ENCODE measurements at regions not wholly inside any gene's neighbourhood (a gene's known extent, or its start where the extent isn't known, plus 50 kb on each side); places are given as distances from the start of the nearest gene placed in this dataset.
A peak's percentile ranks its signal among the peaks of the same experiment; 100 is the strongest.
"Not testable (repeated sequence)": the region's sequence is repeated elsewhere in the genome, so short reads cannot be mapped to it uniquely, and the experiment has no call there.

GRCh38 chr2:239723486-239724193 lies 301.5 kb downstream of the NDUFA10 start:
- peak; percentile 6 for DNase-seq

- DNase-seq: no peak
Observed at GRCh38 chr2:239722760-239723470, 302.2 kb downstream of the NDUFA10 start.

DNA sequence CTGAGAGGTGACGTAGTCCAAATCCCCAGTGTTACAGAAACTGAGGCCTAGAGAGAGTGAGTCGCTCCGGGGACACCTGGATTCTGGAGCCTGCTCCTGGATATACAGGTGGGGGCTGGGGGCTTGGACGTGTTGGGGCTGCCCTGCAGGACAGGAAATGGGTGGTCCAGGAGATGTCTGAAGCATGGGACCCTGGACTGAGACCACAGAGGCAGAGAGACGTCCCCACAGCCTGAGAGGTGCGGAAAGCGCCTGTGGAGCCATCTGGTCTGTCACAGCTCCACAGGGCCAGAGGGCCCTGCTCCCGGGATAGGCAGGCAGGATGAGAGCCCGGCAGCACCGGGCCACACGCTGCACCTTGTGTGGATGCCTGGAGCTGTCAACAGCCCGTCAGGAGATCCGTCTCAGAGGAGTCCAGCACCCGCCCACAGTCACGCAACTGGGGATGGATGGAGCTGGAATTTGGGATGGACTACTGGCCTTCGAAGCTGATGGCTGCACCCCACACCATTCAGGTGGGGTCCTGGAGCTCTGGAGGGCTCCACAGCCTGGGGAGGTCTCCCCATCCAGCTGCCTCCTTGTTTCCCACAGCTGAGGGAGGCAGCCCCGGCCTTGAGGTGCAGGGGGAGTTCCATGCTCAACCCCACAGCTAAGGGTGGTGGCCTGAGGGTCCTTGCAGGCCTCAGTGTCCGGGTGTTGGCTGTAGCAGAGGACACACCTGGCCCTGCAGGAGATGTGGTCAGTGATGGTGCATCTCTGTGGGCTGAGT lies 303.0 kb downstream of the NDUFA10 start:
- DNase-seq: no peak

DNA sequence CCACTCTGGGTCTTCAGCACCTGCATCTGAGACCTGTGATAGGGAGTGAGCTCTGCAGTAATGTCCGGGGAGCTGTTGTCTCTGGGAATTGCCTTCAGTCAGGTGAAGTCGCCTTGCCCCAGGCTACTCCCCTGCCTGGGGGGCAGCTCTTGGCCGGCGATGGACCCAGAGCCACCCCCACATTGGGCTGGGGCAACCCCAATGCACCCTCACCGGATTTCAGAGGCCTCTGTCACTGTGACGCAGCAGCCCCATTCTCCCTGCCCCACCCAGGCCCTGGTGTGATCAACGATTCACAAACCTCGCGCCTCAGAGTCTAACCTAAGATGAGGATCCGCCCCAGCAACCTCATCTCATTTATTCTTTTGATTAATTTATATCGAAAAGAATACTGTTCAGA lies 303.6 kb downstream of the NDUFA10 start:
- DNase-seq: no peak

GRCh38 chr2:239720361-239721360 lies 304.5 kb downstream of the NDUFA10 start:
- peak; percentile 16 for DNase-seq

GRCh38 chr2:239719791-239720360 lies 305.3 kb downstream of the NDUFA10 start:
- DNase-seq: no peak

GRCh38 chr2:239718991-239719390 lies 306.2 kb downstream of the NDUFA10 start:
- not testable (repeated sequence) for DNase-seq

DNA sequence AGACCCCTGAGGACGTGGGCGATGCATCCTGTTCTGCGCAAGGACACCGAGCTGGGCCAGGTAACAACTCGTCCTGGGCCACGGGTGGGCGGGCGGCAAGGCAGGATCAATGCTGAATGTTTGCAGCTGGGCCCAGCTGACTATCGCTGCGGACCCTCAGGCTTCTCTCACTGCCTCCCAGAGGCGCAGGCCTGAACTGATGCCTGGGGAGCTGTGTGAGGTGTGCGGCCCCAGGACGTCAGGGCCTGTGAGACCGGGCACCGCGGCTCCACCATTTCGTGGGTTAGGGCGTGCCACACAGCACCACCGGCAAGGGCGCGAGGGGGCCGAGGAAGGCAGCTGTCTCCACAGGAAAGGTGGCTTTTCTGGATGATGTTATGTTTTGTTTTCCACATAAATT lies 307.4 kb downstream of the NDUFA10 start:
- DNase-seq: no peak

DNA sequence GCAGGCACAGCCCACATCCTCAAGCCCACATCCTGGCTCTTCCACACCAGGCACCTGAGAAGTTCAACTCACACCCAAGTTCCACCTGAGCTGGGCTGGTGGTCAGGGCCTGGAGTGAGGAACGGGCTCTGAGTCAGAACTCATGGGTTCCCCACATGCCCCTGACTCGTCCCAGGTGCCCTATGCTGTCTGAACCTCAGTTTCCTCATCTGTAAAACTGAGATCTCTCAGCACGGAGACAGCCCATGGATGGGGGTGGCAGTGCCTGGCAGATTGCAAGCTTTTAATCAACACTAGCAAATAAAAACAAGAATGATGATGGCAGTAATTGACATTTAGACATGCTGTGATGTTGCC lies 307.8 kb downstream of the NDUFA10 start:
- DNase-seq: no peak

DNA sequence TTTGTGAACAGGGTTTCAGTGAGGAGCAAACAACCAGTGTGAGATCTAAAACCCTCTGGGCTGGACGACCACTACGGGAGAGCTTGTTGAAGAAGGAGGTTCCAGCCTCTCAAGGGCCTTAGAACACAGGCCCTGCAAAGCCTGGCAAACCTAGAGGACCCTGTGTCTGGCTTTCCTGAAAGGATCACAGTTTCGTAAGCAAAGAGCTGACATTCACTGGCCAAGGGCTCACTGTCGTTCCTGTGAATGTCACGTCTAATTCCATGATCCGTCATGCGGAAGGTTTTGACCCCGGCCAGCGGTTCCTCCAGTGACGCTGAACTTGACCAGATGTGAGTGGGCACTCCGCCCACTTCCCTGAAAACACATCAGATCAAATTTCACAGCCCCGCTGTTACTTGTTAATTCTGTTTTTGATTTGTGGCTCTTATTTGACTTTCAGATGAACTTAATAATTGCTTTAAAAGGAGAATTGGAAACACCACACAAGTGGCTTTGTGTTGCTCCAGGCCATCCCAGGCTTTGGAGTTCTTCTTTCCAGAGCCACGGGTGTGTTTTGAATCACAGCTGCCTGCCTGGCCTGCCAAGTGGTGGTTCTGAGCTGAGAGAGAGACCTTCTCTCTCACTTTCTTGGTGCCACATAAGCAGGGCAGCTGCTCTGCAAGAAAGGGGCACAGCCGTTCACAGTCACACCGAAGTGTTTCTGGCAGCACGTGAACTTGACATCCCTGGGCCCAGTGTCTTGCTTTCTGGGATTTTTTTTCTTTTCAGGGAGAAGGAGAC lies 308.4 kb downstream of the NDUFA10 start:
- DNase-seq: no peak

DNA sequence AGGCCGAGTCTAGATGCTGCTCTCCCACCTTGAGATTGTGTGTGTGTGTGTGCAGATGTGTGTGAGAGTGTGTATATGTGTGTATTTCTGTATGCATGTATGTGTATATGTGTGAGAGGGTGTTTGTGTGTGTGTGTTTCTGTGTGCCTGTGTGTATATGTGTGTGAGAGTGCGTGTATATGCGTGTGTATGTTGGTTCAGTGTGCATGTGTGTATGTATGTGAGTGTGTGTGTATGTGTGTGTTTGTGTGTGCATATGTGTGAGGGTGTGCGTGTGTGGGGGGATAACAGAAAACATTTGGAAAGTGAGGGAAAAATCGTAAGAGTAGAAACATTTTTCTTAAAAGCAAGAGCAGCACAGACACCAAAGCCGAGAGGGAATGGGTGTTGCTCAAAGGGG lies 309.1 kb downstream of the NDUFA10 start:
- DNase-seq: no peak

GRCh38 chr2:239715606-239716005 lies 309.5 kb downstream of the NDUFA10 start:
- DNase-seq: no peak

DNA sequence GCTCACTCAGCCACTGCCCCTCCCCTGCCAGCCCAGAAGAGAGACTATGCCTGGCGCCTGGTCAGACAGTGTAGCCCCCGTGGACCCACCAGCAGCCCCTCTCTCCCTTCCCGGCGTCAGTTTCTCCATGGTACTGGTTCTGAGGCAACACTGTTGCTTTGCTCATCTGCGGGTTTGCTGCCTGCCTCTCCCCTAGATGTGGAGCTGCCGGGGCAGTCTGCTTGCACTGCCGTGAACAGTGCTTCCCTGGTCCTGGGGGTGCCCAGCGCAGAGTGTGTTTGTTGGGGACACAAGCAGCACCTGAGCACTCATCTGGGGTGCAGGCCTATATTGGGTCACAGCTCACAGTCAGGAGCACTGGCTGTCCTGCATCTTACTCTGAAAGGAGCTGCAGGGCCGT lies 309.9 kb downstream of the NDUFA10 start:
- DNase-seq: no peak

DNA sequence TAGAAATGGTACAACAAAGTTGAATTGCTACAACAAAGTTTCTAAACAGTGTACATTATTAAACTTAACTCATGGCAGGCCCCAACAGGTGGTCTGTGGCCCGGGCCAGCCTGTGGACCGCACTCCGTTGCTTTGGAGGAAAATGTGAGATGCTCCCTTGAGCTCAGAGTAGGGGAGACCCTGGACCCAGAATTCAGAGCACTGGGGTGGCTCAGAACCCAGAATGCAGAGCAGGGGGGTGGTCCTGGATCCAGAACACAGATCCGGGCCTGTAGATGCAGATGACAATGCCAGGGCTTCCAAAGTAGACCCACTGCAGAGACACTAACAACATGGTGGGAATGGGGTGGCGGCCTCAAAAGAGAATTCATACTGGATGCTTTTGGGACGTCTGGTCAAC lies 311.0 kb downstream of the NDUFA10 start:
- no peak for DNase-seq

- DNase-seq: no peak
Observed at GRCh38 chr2:239712755-239713154, 311.9 kb upstream of the HDAC4 start.

- DNase-seq: no peak
Observed at GRCh38 chr2:239711911-239712570, 311.2 kb upstream of the HDAC4 start.

DNA sequence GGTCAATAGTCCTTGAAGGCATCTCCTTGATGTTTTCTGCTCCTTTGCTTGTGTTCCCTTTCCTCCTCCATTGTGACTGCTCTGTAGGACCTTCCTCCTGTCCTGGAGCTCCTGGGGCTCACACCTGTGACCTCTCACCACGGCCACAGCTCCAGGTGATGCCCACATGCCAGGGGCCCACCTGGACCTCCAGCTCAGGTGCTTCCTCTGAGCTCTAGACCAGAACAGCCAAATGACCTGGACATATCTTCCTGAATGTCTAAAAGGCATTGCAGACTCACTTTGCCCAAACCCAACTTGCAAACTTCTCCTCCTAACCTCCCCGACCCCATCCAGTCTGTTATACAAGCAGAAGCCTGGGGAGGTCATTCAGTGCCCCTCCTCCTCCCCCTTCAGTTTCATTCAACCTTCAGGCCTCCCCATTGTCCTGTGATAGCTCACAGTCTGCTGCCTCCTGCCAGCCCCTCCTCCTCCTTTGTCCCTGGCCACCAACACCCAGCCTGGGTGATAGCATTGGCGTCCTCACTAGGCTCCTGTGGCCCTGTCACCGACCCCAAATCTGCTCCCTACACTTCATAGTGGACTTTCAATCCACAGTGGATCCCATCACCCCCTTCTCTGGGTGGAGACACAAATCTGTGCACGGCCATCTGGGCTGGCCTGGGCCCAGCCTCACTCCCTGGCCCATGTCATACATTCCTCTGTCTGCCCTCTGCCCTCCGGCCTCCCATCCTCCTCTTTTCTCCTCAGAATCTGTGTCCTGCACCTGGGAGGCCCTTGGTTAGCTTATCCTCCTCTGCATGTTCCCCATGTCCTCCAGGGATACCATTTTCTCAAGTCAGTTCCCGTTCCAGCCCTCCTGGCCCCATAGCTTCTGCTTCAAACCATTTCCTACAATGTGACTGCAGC lies 310.4 kb upstream of the HDAC4 start:
- no peak for DNase-seq

- DNase-seq: no peak
Observed at GRCh38 chr2:239706367-239706766, 305.5 kb upstream of the HDAC4 start.

DNA sequence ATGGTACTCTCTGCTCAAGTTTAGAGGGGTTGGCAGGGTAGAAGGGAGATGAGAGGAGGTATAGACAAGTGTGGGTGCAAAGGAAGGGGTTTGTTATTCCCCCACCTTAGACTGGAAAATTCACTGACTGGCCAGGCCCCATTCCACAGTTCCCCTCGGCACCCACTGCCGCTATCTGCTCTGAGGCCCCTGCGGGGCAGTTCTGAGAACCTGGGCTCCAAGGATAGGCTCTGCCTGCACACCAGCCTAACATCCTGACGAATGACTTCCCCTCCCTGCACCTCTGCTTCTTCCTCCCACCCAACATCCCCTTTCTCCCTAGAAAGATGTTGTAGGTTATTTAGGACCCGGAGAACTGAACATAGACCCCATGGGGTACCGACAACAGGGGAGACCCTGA lies 303.9 kb upstream of the HDAC4 start:
- DNase-seq: no peak

- DNase-seq: no peak
Observed at GRCh38 chr2:239703834-239704233, 303.0 kb upstream of the HDAC4 start.

All from GOT3 (cell line).